Progenitor cell of endocrine pancreas (in vitro differentiated cells): ENCODE measurements at regions not wholly inside any gene's neighbourhood (a gene's known extent, or its start where the extent isn't known, plus 50 kb on each side); places are given as distances from the start of the nearest gene placed in this dataset.
"Not testable (repeated sequence)": the region's sequence is repeated elsewhere in the genome, so short reads cannot be mapped to it uniquely, and the experiment has no call there.

Experiments
- DNase-seq: peaks from one replicate; pipeline ENCODE4 v3.0.0; 2021; ENCODE audit warnings: low spot score; ENCODE audit not compliant: unreplicated experiment
- H3K27ac Mint-ChIP-seq: 2 replicates; pipeline ENCODE4 v1.8.0; 2021; ENCODE audit warnings: mild to moderate bottlenecking, moderate library complexity, mixed read lengths
- H3K27me3 Mint-ChIP-seq: 2 replicates; pipeline ENCODE4 v1.8.0; 2021; ENCODE audit warnings: mixed read lengths
- H3K36me3 Mint-ChIP-seq: 2 replicates; pipeline ENCODE4 v1.8.0; 2022; ENCODE audit warnings: mixed read lengths; ENCODE audit not compliant: insufficient read depth
- H3K4me1 Mint-ChIP-seq: 2 replicates; pipeline ENCODE4 v1.8.0; 2021; ENCODE audit warnings: low read depth, mixed read lengths
- H3K4me3 Mint-ChIP-seq: 2 replicates; pipeline ENCODE4 v1.8.0; 2021; ENCODE audit warnings: low read depth, mild to moderate bottlenecking, moderate library complexity, mixed read lengths
- H3K9me3 Mint-ChIP-seq: 2 replicates; pipeline ENCODE4 v1.8.0; 2021; ENCODE audit warnings: low read depth, mixed read lengths
- CTCF ChIP-seq: fragments of 200-600 bp; sonication (generic); IDR thresholded peaks from one replicate; pipeline ENCODE4 v1.5.0; 2021; ENCODE audit warnings: antibody characterized with exemption, mild to moderate bottlenecking; ENCODE audit not compliant: unreplicated experiment

- TF ChIP-seq CTCF, result no peak
- no peak overlapping the region for H3K4me3 Mint-ChIP-seq
- H3K36me3 Mint-ChIP-seq, result peaks cover 3% of the 10 kb centered on the region
- no peaks in the 10 kb centered on the region for H3K27me3 Mint-ChIP-seq
- DNase-seq, result peak; percentile 28
- no peaks in the 10 kb centered on the region for H3K4me1 Mint-ChIP-seq
- no peak overlapping the region for H3K27ac Mint-ChIP-seq
- H3K9me3 Mint-ChIP-seq, result peaks cover 34% of the 10 kb centered on the region
Measured at GRCh38 chr15:20294651-20295237, 246.9 kb downstream of the GOLGA6L6 start.

GRCh38 chr15:20292422-20293005 is 249.1 kb downstream of the GOLGA6L6 start:
- H3K4me1 Mint-ChIP-seq, H3K27me3 Mint-ChIP-seq, H3K36me3 Mint-ChIP-seq, H3K27ac Mint-ChIP-seq, H3K4me3 Mint-ChIP-seq: not testable (repeated sequence)
- peak; percentile 9 for DNase-seq
- H3K9me3 Mint-ChIP-seq, result peaks cover 18% of the 10 kb centered on the region

GRCh38 chr15:20291616-20292015 is 250.0 kb downstream of the GOLGA6L6 start:
- peak; percentile 8 for DNase-seq
- not testable (repeated sequence) for H3K27ac Mint-ChIP-seq, H3K36me3 Mint-ChIP-seq, H3K27me3 Mint-ChIP-seq, H3K4me1 Mint-ChIP-seq, H3K4me3 Mint-ChIP-seq
- H3K9me3 Mint-ChIP-seq, result peaks cover 11% of the 10 kb centered on the region

GRCh38 chr15:20290606-20291005 is 251.0 kb downstream of the GOLGA6L6 start:
- not testable (repeated sequence) for H3K27me3 Mint-ChIP-seq, H3K36me3 Mint-ChIP-seq, H3K4me3 Mint-ChIP-seq, H3K4me1 Mint-ChIP-seq, H3K27ac Mint-ChIP-seq, H3K9me3 Mint-ChIP-seq
- DNase-seq, result peak; percentile 8

- not testable (repeated sequence) for H3K4me3 Mint-ChIP-seq, H3K36me3 Mint-ChIP-seq, H3K27me3 Mint-ChIP-seq, DNase-seq, H3K9me3 Mint-ChIP-seq, H3K27ac Mint-ChIP-seq, H3K4me1 Mint-ChIP-seq
Measured at GRCh38 chr15:20289538-20290103, 252.0 kb downstream of the GOLGA6L6 start.

- not testable (repeated sequence) for H3K27ac Mint-ChIP-seq, H3K27me3 Mint-ChIP-seq, H3K36me3 Mint-ChIP-seq, H3K4me1 Mint-ChIP-seq, H3K4me3 Mint-ChIP-seq, H3K9me3 Mint-ChIP-seq, DNase-seq
Measured at GRCh38 chr15:20288800-20289537, 252.6 kb downstream of the GOLGA6L6 start.

GRCh38 chr15:20286559-20286958 is 255.0 kb downstream of the GOLGA6L6 start:
- not testable (repeated sequence) for H3K27ac Mint-ChIP-seq, H3K4me3 Mint-ChIP-seq, H3K27me3 Mint-ChIP-seq, H3K4me1 Mint-ChIP-seq, DNase-seq, H3K36me3 Mint-ChIP-seq, H3K9me3 Mint-ChIP-seq

GRCh38 chr15:20285696-20286300 is 255.8 kb downstream of the GOLGA6L6 start:
- H3K9me3 Mint-ChIP-seq, H3K27ac Mint-ChIP-seq, H3K4me3 Mint-ChIP-seq, H3K4me1 Mint-ChIP-seq, H3K36me3 Mint-ChIP-seq, DNase-seq, H3K27me3 Mint-ChIP-seq: not testable (repeated sequence)

GRCh38 chr15:20284891-20285535 is 256.6 kb downstream of the GOLGA6L6 start:
- not testable (repeated sequence) for H3K9me3 Mint-ChIP-seq, H3K4me1 Mint-ChIP-seq, H3K36me3 Mint-ChIP-seq, H3K27me3 Mint-ChIP-seq, H3K27ac Mint-ChIP-seq, H3K4me3 Mint-ChIP-seq
- peak; percentile 9 for DNase-seq

GRCh38 chr15:20283651-20284050 is 257.9 kb downstream of the GOLGA6L6 start:
- not testable (repeated sequence) for H3K9me3 Mint-ChIP-seq

GRCh38 chr15:20282491-20282943 is 259.1 kb downstream of the GOLGA6L6 start:
- not testable (repeated sequence) for H3K4me1 Mint-ChIP-seq, H3K36me3 Mint-ChIP-seq, H3K4me3 Mint-ChIP-seq, H3K27ac Mint-ChIP-seq, H3K9me3 Mint-ChIP-seq, H3K27me3 Mint-ChIP-seq, DNase-seq

More at GRCh38 chr15:20283651-20284050, 257.9 kb downstream of the GOLGA6L6 start:
- not testable (repeated sequence) for H3K4me1 Mint-ChIP-seq, H3K4me3 Mint-ChIP-seq, H3K27me3 Mint-ChIP-seq, DNase-seq, H3K27ac Mint-ChIP-seq, H3K36me3 Mint-ChIP-seq
